ENCODE measurements at regions not wholly inside any gene's neighbourhood (a gene's known extent, or its start where the extent isn't known, plus 50 kb on each side); places are given as distances from the start of the nearest gene placed in this dataset.

GRCh38 chr2:2405780-2406179 is 74.7 kb upstream of the MYT1L start:
- H3K4me2 ChIP-seq (ENCODE audit: low read length), result no peak overlapping the region
- no peaks in the 10 kb centered on the region for H3K27me3 ChIP-seq (ENCODE audit: low read depth, low read length)
- H3K36me3 ChIP-seq (replicated peaks; ENCODE audit: low read depth, low read length), result no peaks in the 10 kb centered on the region
- H2AFZ ChIP-seq (ENCODE audit: low read depth, low read length), result no peak overlapping the region
- H4K20me1 ChIP-seq (ENCODE audit: insufficient read depth, low read length), result no peaks in the 10 kb centered on the region
- H3K4me1 ChIP-seq (ENCODE audit: low read length), result no peaks in the 10 kb centered on the region
- no peak overlapping the region for H3K27ac ChIP-seq (ENCODE audit: low read length)
- TF ChIP-seq EZH2phosphoT487 (IDR thresholded peaks at IDR 0.05; ENCODE audit: low read depth), result no peak
- TF ChIP-seq, protein P1, sequence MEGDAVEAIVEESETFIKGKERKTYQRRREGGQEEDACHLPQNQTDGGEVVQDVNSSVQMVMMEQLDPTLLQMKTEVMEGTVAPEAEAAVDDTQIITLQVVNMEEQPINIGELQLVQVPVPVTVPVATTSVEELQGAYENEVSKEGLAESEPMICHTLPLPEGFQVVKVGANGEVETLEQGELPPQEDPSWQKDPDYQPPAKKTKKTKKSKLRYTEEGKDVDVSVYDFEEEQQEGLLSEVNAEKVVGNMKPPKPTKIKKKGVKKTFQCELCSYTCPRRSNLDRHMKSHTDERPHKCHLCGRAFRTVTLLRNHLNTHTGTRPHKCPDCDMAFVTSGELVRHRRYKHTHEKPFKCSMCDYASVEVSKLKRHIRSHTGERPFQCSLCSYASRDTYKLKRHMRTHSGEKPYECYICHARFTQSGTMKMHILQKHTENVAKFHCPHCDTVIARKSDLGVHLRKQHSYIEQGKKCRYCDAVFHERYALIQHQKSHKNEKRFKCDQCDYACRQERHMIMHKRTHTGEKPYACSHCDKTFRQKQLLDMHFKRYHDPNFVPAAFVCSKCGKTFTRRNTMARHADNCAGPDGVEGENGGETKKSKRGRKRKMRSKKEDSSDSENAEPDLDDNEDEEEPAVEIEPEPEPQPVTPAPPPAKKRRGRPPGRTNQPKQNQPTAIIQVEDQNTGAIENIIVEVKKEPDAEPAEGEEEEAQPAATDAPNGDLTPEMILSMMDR (IDR thresholded peaks at IDR 0.05; ENCODE audit: low read depth, low read length), result no peak
- H3K9me3 ChIP-seq (ENCODE audit: insufficient read depth, low read length), result no peaks in the 10 kb centered on the region
- no peak overlapping the region for H3K4me3 ChIP-seq (ENCODE audit: low read length)
- no peak overlapping the region for H3K9ac ChIP-seq (ENCODE audit: low read length)
- H3K79me2 ChIP-seq (ENCODE audit: low read length), result no peaks in the 10 kb centered on the region

DNA sequence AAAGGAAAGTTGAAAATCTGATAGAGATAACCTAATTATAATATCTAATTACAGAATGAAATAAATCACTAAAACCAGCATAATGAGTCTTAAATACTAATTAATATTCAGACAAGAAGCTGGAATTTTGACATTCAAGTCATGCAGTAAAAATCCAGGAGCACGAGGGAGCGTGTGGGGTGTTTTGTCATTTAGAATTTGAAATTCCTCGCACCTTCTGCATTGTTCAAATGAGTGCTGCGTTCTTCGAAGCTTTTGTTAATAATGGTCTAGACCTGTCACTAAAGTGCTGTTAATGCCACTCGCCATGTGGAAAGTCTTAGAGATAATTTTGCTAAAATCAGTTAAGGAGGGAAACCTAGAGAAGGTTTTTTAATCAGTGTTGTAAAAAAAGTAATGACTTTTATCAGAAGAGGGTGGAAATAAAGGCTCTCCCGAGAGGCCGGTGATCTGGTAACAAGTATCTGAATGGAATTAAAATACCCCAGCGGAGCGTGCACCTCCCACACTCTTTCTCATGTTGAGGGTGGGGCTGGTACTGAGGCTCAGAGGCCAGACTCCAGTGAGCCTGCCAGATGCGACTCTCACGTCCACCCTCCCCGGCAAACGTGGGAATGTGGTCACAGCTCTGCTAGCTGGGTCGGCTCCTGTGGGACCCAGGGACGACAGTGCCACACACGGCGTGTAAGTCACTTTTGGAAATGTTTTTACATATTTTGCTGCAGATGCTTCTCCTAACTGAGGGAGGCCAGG is 69.4 kb upstream of the MYT1L start:
- TF ChIP-seq, protein P1 (IDR thresholded peaks at IDR 0.05; ENCODE audit: low read depth, low read length), result no peak
- TF ChIP-seq EZH2phosphoT487 (IDR thresholded peaks at IDR 0.05; ENCODE audit: low read depth), result no peak
- H3K4me2 ChIP-seq (ENCODE audit: low read length), result no peak overlapping the region

GRCh38 chr2:2399396-2399795 is 68.3 kb upstream of the MYT1L start:
- Histone ChIP-seq H3K4me1 (ENCODE audit: low read length) (no peaks in the 10 kb centered on the region), H3K27ac (ENCODE audit: low read length) (no peak overlapping the region), H2AFZ (ENCODE audit: low read depth, low read length) (no peak overlapping the region), H3K4me3 (ENCODE audit: low read length) (no peak overlapping the region), H3K9ac (ENCODE audit: low read length) (no peak overlapping the region), H3K36me3 (replicated peaks; ENCODE audit: low read depth, low read length) (no peaks in the 10 kb centered on the region), H3K4me2 (ENCODE audit: low read length) (no peak overlapping the region), H3K9me3 (ENCODE audit: insufficient read depth, low read length) (no peaks in the 10 kb centered on the region), H3K27me3 (ENCODE audit: low read depth, low read length) (no peaks in the 10 kb centered on the region), H3K79me2 (ENCODE audit: low read length) (no peaks in the 10 kb centered on the region), H4K20me1 (ENCODE audit: insufficient read depth, low read length) (no peaks in the 10 kb centered on the region)
- no peak for TF ChIP-seq EZH2phosphoT487 (IDR thresholded peaks at IDR 0.05; ENCODE audit: low read depth)
- TF ChIP-seq, protein P1 (IDR thresholded peaks at IDR 0.05; ENCODE audit: low read depth, low read length), result no peak

More for the DNA sequence above, 69.4 kb upstream of the MYT1L start:
- Histone ChIP-seq H3K27me3 (ENCODE audit: low read depth, low read length) (no peaks in the 10 kb centered on the region), H3K27ac (ENCODE audit: low read length) (no peak overlapping the region), H3K4me3 (ENCODE audit: low read length) (no peak overlapping the region), H3K36me3 (replicated peaks; ENCODE audit: low read depth, low read length) (no peaks in the 10 kb centered on the region), H3K9ac (ENCODE audit: low read length) (no peak overlapping the region), H3K4me1 (ENCODE audit: low read length) (no peaks in the 10 kb centered on the region), H2AFZ (ENCODE audit: low read depth, low read length) (no peak overlapping the region), H3K79me2 (ENCODE audit: low read length) (no peaks in the 10 kb centered on the region), H3K9me3 (ENCODE audit: insufficient read depth, low read length) (no peaks in the 10 kb centered on the region), H4K20me1 (ENCODE audit: insufficient read depth, low read length) (no peaks in the 10 kb centered on the region)

DNA sequence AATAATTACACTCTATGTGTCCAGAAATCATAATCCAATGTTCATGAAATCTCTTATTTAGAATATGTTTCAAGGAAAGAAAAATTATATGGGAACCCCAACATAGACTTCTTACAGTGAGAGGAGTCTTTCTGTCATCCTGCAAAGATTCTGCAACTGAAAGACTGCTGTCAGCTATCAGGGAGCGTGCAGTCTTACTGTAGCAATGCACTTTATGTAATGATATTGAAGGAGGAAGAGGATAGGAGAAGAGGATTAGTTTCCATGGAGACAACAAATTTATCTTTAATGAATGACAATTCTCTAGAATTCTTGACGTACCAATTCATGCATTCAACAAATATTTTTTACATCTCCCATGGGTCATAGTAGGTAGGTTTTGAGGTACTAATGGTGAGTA is 61.3 kb upstream of the MYT1L start:
- Histone ChIP-seq H3K9ac (ENCODE audit: low read length) (no peak overlapping the region), H3K4me3 (ENCODE audit: low read length) (no peak overlapping the region), H3K27me3 (ENCODE audit: low read depth, low read length) (no peaks in the 10 kb centered on the region), H3K79me2 (ENCODE audit: low read length) (no peaks in the 10 kb centered on the region), H4K20me1 (ENCODE audit: insufficient read depth, low read length) (no peaks in the 10 kb centered on the region), H3K4me2 (ENCODE audit: low read length) (no peak overlapping the region), H3K4me1 (ENCODE audit: low read length) (no peaks in the 10 kb centered on the region), H2AFZ (ENCODE audit: low read depth, low read length) (no peak overlapping the region), H3K36me3 (replicated peaks; ENCODE audit: low read depth, low read length) (no peaks in the 10 kb centered on the region), H3K27ac (ENCODE audit: low read length) (no peak overlapping the region), H3K9me3 (ENCODE audit: insufficient read depth, low read length) (no peaks in the 10 kb centered on the region)
- TF ChIP-seq EZH2phosphoT487 (IDR thresholded peaks at IDR 0.05; ENCODE audit: low read depth), result no peak
- TF ChIP-seq, protein P1 (IDR thresholded peaks at IDR 0.05; ENCODE audit: low read depth, low read length), result no peak
